Tibial artery (tissue), 4 donors: ENCODE measurements at regions not wholly inside any gene's neighbourhood (a gene's known extent, or its start where the extent isn't known, plus 50 kb on each side); places are given as distances from the start of the nearest gene placed in this dataset.

Experiments used
- DNase-seq, 2 donors: peaks; one replicate each; pipeline ENCODE4 v3.0.0-alpha.2; 2019
- H3K27ac ChIP-seq, 2 donors: fragments of 200-600 bp; sonication (generic) in 1 of 2; 1 replicate in 1 of 2; 2 replicates in 1 of 2; pipeline ENCODE4 v1.5.1; 2018 to 2019; ENCODE audit warnings: mild to moderate bottlenecking in 1 of 2
- H3K27me3 ChIP-seq, 2 donors: fragments of 200-600 bp; sonication (generic) in 1 of 2; one replicate each; pipeline versions ENCODE4 v1.5.1 to v1.6.0; 2016 to 2019
- H3K36me3 ChIP-seq, 3 donors: fragments of 200-600 bp; sonication (generic) in 2 of 3; one replicate each; pipeline ENCODE4 v1.5.1; 2016 to 2019; ENCODE audit warnings: mild to moderate bottlenecking in 2 of 3
- H3K4me1 ChIP-seq, 4 donors: fragments of 200-600 bp; sonication (generic) in 2 of 4; 1 replicate in 3 of 4; 2 replicates in 1 of 4; pipeline ENCODE4 v1.5.1; 2016 to 2019
- H3K4me3 ChIP-seq, 2 donors: fragments of 200-600 bp; sonication (generic) in 1 of 2; 1 replicate in 1 of 2; 2 replicates in 1 of 2; pipeline ENCODE4 v1.5.1; 2018 to 2019; ENCODE audit warnings: mild to moderate bottlenecking in 2 of 2
- H3K9me3 ChIP-seq, 3 donors: fragments of 200-600 bp; sonication (generic) in 1 of 3; one replicate each; pipeline ENCODE4 v1.5.1; 2016 to 2019
- intact Hi-C: fragments of 100-400 bp; cut with DNase I; formaldehyde crosslinking; loops from one replicate; pipeline ENCODE4 v1.15.0; 2023; ENCODE audit warnings: low total_unique reads
- TF ChIP-seq, protein P1 (sequence below), 2 experiments: fragments of 200-600 bp in 1 of 2; fragments of 450-650 bp in 1 of 2; IDR thresholded peaks; one replicate each; pipeline ENCODE4 v1.5.1; 2017 to 2019; ENCODE audit warnings: antibody characterized with exemption in 2 of 2, mild to moderate bottlenecking in 1 of 2, moderate library complexity in 1 of 2

DNA sequence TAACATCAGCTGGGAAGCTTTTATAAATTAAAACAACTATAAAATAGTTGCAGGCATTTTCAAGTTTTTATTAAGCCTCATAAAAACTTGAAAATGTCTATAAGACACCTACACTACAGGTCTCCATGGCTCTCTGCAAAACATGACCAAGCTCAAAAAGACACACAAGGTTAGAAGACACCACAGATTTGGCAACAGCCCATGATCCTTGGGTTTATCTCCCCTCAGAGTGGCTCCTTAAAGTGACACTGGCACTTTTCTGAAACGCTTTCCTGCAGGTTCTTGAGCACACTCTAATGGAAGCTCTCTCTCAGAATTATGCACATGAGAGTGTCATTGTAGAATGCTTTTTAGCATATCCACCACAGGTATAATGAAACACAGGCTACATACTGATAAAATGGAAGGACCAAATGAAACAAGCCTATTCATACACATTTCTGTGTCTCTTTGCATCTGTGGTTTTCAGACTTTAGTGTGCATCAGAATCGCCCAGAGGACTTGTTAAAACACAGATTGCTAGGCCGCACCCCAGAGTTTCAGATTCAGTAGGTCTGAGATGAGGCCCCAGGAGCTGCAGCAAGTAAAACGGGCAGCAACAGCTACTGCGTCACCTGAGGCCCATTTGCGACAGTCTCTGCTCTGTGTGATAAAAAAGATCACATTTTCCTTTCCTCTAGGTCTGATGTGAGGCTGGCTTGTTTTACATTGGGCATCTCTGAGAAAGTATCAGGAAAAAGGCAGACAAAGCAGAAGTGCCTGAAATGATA, 75.0 kb upstream of the WSB1 start:
- H3K9me3 ChIP-seq: peaks cover 0 to 8% (median 0%) of the 10 kb centered on the region in 3 donors
- H3K4me1 ChIP-seq: no peaks in the 10 kb centered on the region
- TF ChIP-seq, protein P1, sequence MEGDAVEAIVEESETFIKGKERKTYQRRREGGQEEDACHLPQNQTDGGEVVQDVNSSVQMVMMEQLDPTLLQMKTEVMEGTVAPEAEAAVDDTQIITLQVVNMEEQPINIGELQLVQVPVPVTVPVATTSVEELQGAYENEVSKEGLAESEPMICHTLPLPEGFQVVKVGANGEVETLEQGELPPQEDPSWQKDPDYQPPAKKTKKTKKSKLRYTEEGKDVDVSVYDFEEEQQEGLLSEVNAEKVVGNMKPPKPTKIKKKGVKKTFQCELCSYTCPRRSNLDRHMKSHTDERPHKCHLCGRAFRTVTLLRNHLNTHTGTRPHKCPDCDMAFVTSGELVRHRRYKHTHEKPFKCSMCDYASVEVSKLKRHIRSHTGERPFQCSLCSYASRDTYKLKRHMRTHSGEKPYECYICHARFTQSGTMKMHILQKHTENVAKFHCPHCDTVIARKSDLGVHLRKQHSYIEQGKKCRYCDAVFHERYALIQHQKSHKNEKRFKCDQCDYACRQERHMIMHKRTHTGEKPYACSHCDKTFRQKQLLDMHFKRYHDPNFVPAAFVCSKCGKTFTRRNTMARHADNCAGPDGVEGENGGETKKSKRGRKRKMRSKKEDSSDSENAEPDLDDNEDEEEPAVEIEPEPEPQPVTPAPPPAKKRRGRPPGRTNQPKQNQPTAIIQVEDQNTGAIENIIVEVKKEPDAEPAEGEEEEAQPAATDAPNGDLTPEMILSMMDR (IDR thresholded peaks at IDR 0.05): no peak
- no peak for DNase-seq
- H3K36me3 ChIP-seq: no peaks in the 10 kb centered on the region
- intact Hi-C loops: no loop called here
- no peak overlapping the region for H3K27ac ChIP-seq
- no peak overlapping the region for H3K4me3 ChIP-seq
- H3K27me3 ChIP-seq: no peaks in the 10 kb centered on the region

DNA sequence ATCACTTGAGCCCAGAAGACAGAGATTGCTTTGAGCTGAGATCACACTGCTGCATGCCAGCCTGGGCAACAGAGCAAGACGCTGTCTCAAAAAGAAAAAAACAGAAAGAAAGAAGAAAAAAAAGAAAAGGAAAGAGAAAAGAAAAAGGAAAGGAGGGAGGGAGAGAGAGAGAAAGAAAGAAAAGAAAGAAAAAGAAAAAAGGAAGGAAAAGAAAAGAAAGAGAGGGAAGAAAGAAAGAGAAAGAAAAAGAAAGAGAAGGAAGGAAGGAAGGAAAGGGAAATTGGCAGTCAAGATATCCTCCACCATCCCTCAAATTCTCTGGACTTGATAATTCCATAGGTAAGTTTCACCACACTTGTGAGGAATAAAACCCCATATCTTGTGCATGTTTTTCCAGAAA, 71.4 kb upstream of the WSB1 start:
- TF ChIP-seq, protein P1 (IDR thresholded peaks at IDR 0.05): no peak
- Histone ChIP-seq H3K9me3 (no peaks in the 10 kb centered on the region), H3K36me3 (no peaks in the 10 kb centered on the region), H3K4me3 (no peak overlapping the region), H3K27ac (no peak overlapping the region), H3K4me1 (no peaks in the 10 kb centered on the region), H3K27me3 (no peaks in the 10 kb centered on the region)
- no peak for DNase-seq
- intact Hi-C loops: no loop called here

DNA sequence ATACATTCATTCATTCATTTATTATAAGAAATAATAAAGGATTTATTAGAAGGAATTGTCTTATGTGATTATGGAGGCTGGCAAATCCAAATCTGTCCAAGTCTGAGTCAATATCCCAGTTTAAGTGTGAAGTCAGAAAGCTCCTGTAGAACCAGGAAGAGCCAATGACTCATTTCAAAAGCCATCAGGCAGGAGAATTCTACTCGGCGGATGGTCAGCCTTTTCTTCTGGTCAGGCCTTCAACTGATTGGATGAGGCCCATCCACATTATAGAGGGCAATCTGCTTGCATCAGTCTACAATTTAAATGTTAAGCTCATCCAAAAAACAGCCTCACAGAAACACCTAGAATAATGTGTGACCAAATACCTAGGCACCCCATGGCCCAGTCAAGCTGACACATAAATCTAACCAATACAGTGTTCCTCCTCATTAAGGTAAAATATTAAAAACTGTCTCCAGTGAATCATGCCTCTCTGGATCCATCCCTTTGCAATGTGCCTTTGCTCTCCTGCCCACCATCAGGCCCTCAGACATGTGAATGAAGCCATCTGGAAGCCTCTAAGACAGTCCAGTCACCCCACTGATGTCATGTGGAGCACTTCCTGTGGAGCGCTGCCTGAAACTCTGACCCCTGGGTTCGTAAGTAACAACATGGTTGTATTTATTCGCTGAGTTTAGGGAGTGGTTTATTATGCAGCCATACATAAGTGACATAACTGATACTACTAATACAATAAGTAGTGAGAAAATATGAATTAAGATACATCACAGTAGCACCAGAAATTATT, 69.2 kb upstream of the WSB1 start:
- H3K36me3 ChIP-seq: no peaks in the 10 kb centered on the region
- TF ChIP-seq, protein P1 (IDR thresholded peaks at IDR 0.05): no peak
- no peaks in the 10 kb centered on the region for H3K27me3 ChIP-seq
- H3K4me3 ChIP-seq: no peak overlapping the region
- intact Hi-C loops: no loop called here
- H3K9me3 ChIP-seq: no peaks in the 10 kb centered on the region
- DNase-seq: no peak
- H3K27ac ChIP-seq: no peak overlapping the region
- no peaks in the 10 kb centered on the region for H3K4me1 ChIP-seq

DNA sequence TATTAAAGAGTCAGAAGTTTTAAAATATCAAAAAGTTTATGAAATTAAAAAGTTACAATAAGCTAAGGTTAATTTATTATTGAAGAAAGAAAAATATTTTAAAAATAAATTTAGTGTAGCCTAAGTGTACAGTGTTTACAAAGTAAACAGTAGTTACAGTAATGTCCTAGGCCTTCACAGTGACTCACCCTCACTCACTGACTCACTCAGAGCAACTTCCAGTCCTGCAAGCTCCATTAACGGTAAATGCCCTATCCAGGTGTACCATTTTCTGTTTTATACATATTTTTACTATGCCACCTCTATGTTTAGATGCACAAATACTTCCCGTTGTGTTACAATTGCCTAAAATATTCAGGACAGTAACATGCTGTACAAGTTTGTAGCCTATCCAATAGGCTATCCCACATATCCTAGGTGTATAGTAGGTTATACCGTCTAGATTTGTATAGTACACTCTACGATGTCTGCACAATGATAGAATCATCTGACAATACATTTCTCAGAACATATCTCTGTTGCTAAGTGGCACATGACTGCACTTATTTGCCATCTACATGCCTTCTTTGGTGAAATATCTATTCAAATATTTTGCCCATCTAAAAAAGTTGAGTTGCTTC, 67.2 kb upstream of the WSB1 start:
- TF ChIP-seq, protein P1 (IDR thresholded peaks at IDR 0.05): no peak
- Histone ChIP-seq H3K9me3 (no peaks in the 10 kb centered on the region), H3K27ac (no peak overlapping the region), H3K4me1 (no peaks in the 10 kb centered on the region), H3K27me3 (no peaks in the 10 kb centered on the region), H3K4me3 (no peak overlapping the region), H3K36me3 (no peaks in the 10 kb centered on the region)
- intact Hi-C loops: no loop called here
- no peak for DNase-seq

DNA sequence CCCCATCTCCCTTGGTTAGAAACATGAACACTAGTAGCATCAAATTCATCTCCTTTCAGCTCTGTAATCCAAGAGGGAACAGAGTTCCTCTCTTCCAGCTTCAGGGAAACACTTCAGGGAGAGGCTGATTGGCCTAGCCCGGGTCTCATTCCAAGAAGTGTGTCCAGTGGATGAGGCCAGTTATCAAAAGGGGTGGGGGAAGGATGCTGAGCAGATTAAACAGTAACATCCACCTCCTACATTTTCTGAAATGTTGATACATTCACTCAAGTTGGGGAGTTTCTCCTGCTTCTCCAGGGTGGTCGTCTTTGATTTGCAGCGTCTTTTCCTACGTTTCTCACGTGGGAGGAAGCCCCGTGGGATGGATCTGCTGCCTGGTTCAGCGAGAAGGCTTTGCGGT, 62.9 kb upstream of the WSB1 start:
- H3K4me3 ChIP-seq: no peak overlapping the region
- TF ChIP-seq, protein P1 (IDR thresholded peaks at IDR 0.05): no peak
- no peaks in the 10 kb centered on the region for H3K36me3 ChIP-seq
- H3K9me3 ChIP-seq: no peaks in the 10 kb centered on the region
- no peaks in the 10 kb centered on the region for H3K4me1 ChIP-seq
- intact Hi-C loops: loop anchor here (10.0 kb wide), 1 partner anchor 204 kb away; no protein-coding TSS in a partner anchor
- H3K27ac ChIP-seq: no peak overlapping the region
- DNase-seq: no peak
- no peaks in the 10 kb centered on the region for H3K27me3 ChIP-seq
